Activated effector memory CD4-positive, alpha-beta T cell treated with anti-CD3 and anti-CD28 coated beads, Interleukin-2, amount 50 U/mL, for 16 hours (primary cell): ENCODE measurements at regions not wholly inside any gene's neighbourhood (a gene's known extent, or its start where the extent isn't known, plus 50 kb on each side); places are given as distances from the start of the nearest gene placed in this dataset.
"Not testable (repeated sequence)": the region's sequence is repeated elsewhere in the genome, so short reads cannot be mapped to it uniquely, and the experiment has no call there.

Experiments used
- DNase-seq: peaks from one replicate; pipeline ENCODE4 v3.0.0-alpha.2; 2020

- no peak for DNase-seq
Measured at GRCh38 chr14:48229091-48229490, 553.7 kb upstream of the MDGA2 start.

- DNase-seq: no peak
Measured at GRCh38 chr14:48193893-48194292, 518.5 kb upstream of the MDGA2 start.

GRCh38 chr14:48149624-48150023, 474.2 kb upstream of the MDGA2 start:
- DNase-seq: not testable (repeated sequence)

- DNase-seq: no peak
Measured at GRCh38 chr14:48140804-48141203, 465.4 kb upstream of the MDGA2 start.

- no peak for DNase-seq
Measured at GRCh38 chr14:48129472-48129871, 454.1 kb upstream of the MDGA2 start.

GRCh38 chr14:48127674-48128073, 452.3 kb upstream of the MDGA2 start:
- DNase-seq: no peak

- DNase-seq: no peak
Measured at GRCh38 chr14:48125654-48126053, 450.2 kb upstream of the MDGA2 start.

- DNase-seq: no peak
Measured at GRCh38 chr14:48113713-48114112, 438.3 kb upstream of the MDGA2 start.

GRCh38 chr14:48111151-48111550, 435.7 kb upstream of the MDGA2 start:
- DNase-seq: no peak

- no peak for DNase-seq
Measured at GRCh38 chr14:48107646-48108045, 432.2 kb upstream of the MDGA2 start.

GRCh38 chr14:48096897-48097296, 421.5 kb upstream of the MDGA2 start:
- DNase-seq: no peak

- no peak for DNase-seq
Measured at GRCh38 chr14:48086516-48086915, 411.1 kb upstream of the MDGA2 start.

- no peak for DNase-seq
Measured at GRCh38 chr14:48075487-48075886, 400.1 kb upstream of the MDGA2 start.

GRCh38 chr14:48052973-48053372, 377.6 kb upstream of the MDGA2 start:
- no peak for DNase-seq

- no peak for DNase-seq
Measured at GRCh38 chr14:48035836-48036235, 360.4 kb upstream of the MDGA2 start.

GRCh38 chr14:48027115-48027514, 351.7 kb upstream of the MDGA2 start:
- DNase-seq: no peak

GRCh38 chr14:48023881-48024280, 348.5 kb upstream of the MDGA2 start:
- no peak for DNase-seq

GRCh38 chr14:48011484-48011883, 336.1 kb upstream of the MDGA2 start:
- DNase-seq: not testable (repeated sequence)

- no peak for DNase-seq
Measured at GRCh38 chr14:48008646-48009045, 333.2 kb upstream of the MDGA2 start.

GRCh38 chr14:48005986-48006385, 330.6 kb upstream of the MDGA2 start:
- DNase-seq: no peak

- DNase-seq: no peak
Measured at GRCh38 chr14:47993883-47994282, 318.5 kb upstream of the MDGA2 start.

- no peak for DNase-seq
Measured at GRCh38 chr14:47988175-47988574, 312.8 kb upstream of the MDGA2 start.

GRCh38 chr14:47978871-47979270, 303.5 kb upstream of the MDGA2 start:
- DNase-seq: no peak

GRCh38 chr14:47976139-47976538, 300.7 kb upstream of the MDGA2 start:
- no peak for DNase-seq

- DNase-seq: no peak
Measured at GRCh38 chr14:47966076-47966810, 290.8 kb upstream of the MDGA2 start.
